GM19239 (cell line): ENCODE measurements at regions not wholly inside any gene's neighbourhood (a gene's known extent, or its start where the extent isn't known, plus 50 kb on each side); places are given as distances from the start of the nearest gene placed in this dataset.

Source experiments
- DNase-seq: peaks from one replicate; pipeline ENCODE4 v3.0.0; 2011; ENCODE audit warnings: low spot score; ENCODE audit not compliant: insufficient read length
- FAIRE-seq: peaks from 2 replicates; lab custom pipeline; 2011; peaks lifted over from hg19 to GRCh38; lab: Jason Lieb, UNC

DNA sequence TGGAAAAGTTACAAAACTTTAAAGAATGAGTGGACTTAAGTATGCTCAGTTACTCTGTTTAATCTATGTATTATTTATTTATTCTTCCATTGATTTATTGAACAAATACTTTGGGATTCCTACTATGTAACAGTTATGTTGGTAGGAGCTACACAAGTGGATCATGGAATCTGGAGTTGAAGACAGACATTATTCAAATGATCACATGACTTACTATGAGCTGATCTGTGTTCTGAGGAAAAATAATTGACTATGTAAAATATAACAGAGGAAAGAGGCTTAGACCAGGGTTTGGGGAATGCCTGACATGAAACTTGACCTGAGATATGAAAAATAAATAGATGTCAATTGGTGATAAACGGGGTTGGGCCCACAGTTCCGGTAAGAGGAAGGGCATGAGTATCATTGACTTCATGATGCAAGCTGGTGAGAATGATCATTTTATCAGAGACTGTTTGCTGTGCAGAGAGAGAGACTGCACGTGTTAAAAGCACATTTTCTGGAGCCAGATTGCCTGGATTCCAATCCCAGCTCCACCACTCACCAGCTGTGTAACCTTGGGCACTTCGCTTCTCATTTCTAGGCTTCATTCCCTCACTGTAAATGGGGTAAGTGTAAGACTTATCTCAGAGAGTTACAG lies 179.0 kb downstream of the SPCS3 start:
- FAIRE-seq: no peak
- DNase-seq: no peak

DNA sequence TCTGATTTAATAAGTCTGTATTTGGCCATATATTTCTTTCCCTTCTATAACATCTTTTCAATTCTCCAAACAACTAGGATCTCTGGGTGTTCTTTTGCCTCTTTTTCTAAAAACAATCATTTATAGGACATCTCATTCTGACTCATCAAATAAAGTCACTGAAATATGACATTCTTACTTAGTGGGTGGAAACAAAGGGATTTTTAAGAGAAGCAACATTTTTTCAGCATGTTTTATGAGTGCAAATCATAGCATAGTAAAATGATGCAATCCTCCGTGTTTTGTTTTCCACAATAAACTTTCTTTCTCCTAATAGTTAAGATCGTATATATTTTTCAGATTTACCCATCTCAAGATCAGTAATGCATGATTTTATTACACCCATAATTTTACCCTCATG lies 179.8 kb downstream of the SPCS3 start:
- no peak for FAIRE-seq
- DNase-seq: no peak

DNA sequence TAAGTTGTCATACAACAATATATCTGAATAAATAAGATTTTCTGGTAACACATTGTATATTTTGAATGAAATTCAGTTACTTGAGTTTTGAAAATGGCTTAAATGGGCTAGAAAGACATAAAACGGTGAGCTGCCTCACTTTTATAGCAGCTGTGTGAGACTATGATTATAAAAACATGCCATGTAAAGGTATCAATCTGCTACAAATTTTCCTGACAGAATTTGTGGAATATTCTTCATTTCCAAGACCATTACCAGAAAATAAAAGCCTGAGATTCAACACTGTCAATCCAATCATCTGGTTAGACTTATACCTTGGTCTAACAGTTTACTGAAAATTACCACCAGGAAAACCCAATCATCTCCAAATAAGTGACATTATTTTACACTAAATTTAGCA lies 181.1 kb downstream of the SPCS3 start:
- no peak for FAIRE-seq

DNA sequence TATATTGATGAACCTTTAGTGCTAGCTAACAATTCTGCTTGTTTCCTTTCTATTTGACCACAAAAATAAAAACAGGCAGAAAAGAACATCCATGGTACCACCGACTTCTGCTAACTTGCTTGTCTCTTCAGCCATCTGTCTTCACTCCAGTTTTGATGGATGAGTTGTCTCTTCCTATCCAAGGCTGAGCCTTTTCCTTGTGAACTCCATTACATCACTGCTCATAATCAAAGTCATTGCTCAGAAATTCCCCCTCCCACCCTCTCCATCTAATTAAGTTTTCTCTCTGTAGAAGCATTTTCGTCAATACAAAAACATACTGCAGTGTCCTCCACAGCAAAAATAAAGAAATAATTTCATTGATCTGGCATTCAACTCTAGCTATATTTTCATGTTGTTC lies 184.4 kb downstream of the SPCS3 start:
- FAIRE-seq (no peak), DNase-seq (no peak)

More for the DNA sequence above, 181.1 kb downstream of the SPCS3 start:
- no peak for DNase-seq

DNA sequence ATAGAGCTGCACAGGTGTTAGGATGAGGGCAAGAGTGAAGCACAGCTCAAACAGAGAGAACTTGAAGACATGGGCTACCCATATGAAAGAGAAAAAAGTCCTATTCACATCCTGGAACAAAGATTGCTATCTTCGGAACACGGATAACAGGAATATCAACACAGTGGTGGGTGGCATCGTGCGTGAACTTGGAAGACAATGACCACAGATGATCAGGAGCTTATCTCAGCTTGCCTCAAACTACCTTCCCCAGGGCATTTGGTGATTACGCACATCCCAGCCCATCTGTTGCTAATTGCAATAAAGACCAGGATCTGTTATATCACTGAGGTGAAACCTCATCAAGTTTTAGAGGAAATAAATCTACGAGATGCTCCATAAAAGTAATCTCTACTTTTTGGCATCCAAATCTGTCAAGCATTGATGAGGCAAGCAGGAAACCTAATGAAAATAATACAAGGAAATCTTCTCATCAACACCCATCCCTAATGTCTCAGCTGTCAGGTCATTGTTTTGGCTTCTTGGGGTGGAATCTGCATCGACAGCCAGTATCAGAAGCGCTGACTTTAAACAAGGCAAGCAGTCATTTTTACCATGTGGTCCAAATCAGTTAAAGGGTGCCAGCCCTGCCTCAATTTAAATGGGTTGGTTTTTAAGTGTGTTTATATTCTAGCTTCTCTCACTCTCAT lies 188.2 kb downstream of the SPCS3 start:
- FAIRE-seq (no peak), DNase-seq (no peak)

DNA sequence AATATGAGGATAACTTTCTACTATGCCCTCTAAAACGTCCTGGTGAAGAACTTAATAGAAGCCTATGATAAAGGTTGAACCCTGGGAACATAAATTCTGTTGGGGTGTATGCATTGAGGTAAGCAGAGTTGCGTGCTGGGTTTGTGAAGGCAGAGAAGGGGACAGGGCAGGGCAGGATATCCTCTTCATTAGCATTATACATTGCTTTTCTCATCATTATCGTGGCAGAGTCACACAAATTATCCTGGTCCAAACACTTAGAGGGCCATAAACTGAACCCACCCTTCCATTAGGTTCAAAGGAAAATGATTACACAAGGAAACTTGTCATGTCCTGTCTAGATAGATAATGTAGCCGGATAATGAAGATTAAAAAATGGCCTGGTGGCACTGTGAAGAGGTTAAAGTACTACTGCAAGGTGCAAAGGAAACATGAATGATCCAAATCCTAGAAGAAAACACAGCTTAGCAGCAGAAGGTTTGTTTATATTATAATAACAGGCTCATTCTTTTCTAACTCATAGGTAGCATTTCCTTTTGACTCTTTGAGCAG lies 189.1 kb downstream of the SPCS3 start:
- FAIRE-seq (no peak), DNase-seq (no peak)

DNA sequence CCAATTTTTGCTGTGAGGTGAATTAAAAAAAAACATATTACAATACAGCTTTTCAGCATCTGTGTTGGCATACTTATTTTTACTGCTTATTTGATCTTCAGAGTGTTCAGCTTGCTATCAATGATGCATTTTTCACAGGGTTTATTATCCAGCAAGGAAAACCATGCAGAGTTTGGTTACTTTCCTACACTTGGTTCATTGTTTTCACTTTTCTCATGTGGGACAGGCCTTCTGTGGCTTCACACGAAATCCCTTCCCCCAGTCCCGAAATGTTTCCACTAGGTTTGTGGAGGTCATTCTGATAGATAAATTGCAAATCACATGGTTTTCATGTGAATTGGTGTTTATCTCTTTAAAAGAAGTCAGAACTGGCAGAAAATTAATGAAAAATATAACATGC lies 205.8 kb downstream of the SPCS3 start:
- no peak for FAIRE-seq

DNA sequence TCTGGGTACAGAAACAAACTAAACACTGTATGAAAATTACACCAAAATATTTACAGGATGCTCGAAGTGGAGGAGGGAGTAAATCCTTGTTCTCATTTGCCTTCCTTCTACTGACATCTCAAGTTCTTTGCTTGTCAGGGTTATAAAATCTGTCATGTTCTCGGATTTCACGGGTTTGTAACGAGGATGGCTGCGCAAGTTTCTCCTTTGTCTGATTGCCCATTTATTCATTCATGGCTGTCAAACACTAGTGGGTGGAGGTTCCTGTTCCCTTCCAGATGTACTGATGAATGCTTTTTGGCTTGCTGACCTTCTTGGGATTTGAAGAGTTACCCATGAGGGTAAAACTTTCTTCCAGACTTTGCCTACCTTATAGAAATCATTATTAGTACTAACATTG lies 206.9 kb downstream of the SPCS3 start:
- DNase-seq (no peak), FAIRE-seq (no peak)

More for the DNA sequence above, 205.8 kb downstream of the SPCS3 start:
- DNase-seq: no peak

DNA sequence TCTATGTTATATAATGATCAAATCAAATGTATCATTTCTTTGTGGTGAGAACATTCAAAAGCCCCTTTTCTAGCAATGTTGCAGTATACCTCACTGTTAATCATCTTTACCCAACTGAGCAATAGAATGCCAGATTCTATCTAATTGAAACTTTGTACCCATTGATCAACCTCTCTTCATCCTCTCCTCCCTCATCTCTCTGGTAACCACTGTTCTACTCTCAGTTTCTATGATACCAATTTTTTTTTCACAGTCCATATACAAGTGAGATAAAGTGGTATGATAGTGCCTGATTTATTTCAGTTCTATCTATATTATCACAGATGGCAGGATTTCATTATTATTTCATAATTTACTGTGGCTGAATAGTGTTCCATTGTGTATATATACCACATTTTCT lies 209.8 kb downstream of the SPCS3 start:
- no peak for DNase-seq
- no peak for FAIRE-seq

DNA sequence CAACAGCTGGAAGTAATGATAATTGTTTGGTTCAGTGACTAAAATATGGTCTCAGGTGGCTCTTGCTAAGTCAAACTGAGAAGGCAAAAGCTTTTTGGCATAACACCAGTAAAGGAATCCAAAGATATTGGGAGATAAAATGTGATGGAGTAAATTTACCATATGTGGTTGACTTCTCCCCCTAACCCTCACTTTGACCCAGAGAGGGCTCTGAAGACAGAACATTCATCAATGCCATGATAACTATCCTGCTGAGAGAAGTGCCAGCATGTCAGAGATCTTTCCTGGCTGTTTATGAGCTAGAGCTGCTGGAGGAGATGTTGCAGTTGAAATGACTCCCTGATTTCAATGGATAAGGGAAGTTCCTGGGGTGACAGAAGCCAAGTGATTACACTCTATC lies 213.4 kb downstream of the SPCS3 start:
- DNase-seq (no peak), FAIRE-seq (no peak)

DNA sequence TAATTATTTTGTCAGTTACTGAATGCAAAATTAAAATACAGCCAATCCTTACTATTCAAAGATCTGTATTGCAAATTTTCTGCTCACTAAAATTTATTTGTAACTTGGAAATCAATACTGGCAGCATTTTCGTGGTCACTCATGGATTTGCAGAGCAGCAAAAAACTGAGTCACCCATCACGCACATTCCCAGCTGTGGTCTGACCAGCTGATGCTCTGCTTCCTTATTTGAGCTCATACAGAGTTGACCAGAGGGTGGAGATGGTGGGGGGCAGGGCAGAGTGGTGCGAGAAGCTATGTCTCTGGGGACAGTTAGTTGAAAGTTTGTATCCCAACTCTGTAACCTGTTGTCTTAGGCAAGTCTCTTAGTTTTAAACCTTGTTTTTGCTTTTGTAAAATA lies 214.8 kb downstream of the SPCS3 start:
- FAIRE-seq (no peak), DNase-seq (no peak)

DNA sequence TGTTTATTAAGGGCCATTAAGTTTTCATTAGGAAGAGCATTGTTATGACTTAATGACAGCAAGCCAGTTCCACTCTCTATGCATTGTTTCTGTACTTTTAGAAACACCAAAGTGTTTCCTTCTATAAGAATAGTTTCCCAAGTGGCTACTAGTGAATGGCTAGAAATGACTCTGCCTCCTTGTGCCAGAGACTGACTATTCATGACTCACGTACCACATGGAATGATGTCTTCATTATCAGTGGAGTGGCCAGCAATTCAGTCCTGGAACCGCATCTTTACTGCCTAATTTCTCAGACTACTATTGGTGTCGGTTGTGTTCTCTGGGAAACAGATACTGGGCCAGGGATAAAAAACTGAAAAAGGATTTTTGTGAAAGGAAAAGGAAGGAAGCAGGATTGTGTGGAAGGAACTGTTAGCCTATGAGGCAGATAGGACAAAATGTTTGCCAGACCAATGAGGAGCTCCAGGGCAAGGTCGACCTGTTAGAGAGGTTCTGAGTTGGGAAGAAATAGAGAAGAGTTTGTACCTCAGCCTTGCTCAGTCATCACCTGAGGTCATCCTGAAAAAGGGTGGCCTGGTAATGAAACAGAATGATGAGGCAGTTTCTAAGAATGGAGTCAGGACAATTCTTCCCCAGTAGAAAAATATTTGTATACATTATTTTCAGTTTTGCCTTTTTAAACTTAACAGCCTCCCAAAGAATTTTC lies 218.6 kb downstream of the SPCS3 start:
- DNase-seq (no peak), FAIRE-seq (no peak)

DNA sequence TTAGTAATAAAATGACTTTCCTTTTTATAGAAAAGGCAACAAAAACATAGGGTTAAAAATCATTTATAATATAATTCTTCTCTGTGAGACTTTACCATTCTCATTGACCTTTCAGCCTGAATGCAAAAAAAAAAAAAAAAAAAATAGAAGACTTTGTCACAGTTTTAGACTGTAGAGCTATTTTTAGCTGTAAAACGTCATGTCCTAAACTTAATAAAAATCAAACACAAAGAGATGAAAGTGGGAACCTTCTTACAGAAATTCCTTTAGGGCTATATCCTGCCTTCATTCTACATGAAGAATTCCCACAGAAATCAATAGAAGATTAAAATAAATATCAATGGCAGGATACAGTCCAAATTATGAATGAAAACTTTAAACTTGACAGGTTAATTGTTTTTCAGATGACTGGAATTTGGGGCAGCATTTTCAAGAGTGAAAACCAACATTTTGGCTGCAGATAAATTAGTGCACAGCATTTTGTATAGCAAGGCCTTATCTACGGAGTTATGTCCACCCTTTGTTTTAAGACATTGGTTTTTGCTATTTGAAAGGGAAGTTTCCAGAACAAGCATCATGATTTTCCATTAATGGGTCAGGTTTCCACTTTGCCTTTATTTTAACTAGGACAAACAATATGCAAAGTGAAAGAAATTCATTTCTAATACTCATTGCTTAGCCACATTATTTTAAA lies 219.5 kb downstream of the SPCS3 start:
- FAIRE-seq: no peak
- DNase-seq: no peak

DNA sequence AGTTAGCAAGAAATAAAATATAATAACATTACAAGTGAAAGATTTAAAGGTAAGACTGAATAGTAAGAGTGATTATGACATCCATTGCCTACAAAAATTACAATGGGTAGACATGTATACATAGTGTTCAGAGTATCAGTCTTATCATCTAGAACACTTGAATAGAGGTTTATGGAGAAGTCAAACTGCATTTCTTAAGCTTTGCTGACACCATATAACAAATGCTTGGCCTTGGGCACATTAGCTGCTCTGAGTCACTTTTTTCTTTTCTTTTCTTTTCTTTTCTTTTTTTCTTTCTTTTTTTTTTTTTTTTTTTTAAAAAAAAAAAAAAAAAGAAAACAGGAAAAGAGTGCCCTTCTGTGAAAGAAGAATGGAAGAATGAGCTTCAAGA lies 220.0 kb downstream of the SPCS3 start:
- FAIRE-seq (no peak), DNase-seq (no peak)

DNA sequence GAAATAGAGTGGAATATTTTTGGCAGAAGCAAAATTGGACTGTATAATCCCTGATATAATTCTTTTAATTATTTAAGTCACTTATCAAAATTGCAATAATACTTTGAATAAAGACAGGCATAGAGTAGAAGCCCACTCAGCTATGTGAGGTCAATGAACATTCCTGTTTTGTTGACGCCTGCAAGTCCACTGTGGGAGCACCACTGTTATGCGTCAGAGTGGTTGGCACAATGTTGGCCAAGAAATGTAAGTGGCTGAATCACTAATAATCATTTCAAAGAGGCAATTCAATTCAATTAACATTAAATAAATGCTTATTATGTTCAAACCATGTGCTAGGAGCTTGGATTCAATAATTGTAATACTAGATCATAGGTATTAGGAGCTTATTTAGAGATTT lies 221.0 kb downstream of the SPCS3 start:
- DNase-seq: no peak
- FAIRE-seq: no peak

DNA sequence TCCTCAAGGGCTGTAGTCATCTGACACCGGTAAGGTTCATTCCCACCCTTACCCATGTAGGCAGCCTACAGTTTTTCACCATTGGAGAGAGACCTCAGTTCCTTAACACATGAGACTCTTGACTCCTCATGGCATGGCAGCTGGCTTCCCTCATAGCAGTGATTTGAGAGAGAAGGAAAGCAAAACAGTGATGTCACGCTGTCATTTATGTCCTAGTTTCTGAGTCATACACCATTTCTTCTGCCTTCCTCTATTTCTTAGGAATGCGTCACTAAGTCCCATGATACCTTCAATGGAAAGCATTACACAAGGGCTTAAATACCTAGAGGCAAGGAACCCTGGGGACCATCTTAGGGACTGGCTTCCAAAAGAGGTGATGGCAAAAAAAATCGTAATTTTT lies 226.1 kb downstream of the SPCS3 start:
- FAIRE-seq (no peak), DNase-seq (no peak)

DNA sequence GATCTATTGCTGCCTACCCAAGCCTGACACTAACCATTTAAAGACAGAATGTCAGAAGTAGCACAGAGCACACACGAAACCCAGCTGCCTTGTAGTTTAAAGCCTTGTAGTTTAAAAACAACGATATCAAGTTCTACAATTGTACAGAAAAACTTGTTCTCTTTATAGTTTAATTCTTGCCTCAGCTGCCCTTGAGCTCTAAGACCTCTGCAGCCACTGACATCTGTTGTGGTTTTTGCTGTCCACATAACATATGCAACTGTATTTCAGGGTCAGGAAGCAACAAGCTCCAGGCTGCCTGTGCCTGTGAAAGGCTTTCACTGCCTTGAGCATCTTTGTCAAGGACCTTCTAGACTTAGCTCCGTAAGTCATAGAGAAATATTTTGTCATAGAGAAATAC lies 227.2 kb downstream of the SPCS3 start:
- FAIRE-seq: no peak
- no peak for DNase-seq

DNA sequence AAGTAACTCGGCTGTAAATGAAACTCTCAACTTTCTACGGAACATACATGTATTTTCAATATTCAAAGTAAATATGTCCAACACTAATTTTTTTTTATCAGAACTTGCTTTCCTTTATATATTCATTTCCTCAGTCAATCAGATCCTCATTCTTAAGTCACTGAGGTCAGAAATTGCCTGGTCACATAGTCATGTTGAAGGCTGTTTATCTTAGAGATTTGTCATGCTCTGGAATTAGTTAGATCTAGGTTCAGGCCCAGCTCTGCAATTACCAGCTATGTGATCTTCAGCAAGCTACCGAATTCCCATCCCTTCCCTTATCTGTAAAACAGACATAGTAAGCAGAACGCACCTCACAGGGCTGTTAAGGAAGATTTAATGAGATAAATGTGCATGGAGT lies 228.8 kb downstream of the SPCS3 start:
- DNase-seq (no peak), FAIRE-seq (no peak)

DNA sequence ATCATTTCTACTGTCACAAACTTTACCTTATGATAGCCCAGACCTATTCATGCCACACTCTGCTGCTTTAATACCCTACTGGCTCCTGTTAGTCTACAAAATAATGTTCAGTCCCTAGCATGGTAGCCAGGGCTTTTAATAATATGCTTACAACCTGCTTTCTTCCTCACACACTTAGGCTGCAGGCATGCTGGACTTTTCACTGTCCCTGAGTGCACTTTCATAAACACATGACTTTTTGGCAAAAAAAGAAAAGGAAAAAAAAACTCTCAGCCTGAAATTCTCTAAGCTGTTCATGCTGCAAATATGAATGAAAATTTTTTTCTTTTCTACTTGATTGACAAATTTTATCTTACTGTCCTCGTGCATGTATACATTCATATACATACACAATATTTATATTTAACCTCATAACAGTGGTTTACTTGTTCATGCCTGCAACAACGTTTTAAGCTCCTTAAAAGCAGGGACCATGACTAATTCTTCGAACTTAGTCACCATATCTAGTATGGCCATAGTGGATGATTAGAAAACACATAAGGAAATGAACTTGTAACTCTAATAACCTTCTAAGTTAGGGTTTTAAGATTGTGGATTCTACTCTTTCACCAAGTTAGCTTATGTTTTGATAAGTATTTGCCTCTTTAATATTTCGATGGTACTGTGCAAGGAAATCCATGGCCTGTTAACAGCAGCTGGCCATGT lies 229.5 kb downstream of the SPCS3 start:
- FAIRE-seq (no peak), DNase-seq (no peak)

DNA sequence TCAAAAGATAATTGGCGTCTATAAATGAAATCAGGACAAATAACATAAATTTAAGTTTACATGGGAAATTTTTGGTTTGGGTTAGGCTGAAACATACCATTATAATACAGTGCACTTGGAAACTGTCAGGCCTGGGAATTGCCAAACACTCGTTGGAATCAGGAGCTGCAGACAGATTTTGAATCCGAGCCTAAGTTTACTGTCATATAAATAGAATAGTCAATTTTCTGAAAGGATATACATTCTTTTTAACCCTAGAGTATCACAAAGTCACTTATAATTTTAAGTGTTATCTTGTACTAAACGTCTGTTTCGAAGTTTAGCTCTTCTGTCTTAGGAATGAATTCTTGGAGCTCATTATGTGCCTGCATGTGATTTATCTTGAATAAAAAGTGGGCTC lies 234.1 kb downstream of the VEGFC start:
- no peak for DNase-seq
- FAIRE-seq: no peak
